ENCODE measurements at regions not wholly inside any gene's neighbourhood (a gene's known extent, or its start where the extent isn't known, plus 50 kb on each side); places are given as distances from the start of the nearest gene placed in this dataset.

GRCh38 chr5:175593794-175594193 is 64.1 kb upstream of the HRH2 start:
- dilution Hi-C loops (cut with HindIII; ENCODE audit: low sequenced_read_pairs, unreplicated experiment) (no loop called here), intact Hi-C loops (cut with micrococcal nuclease) (no loop called here), in situ Hi-C loops (cut with MboI; ENCODE audit: low sequenced_read_pairs) (no loop called here)
- H3K79me1 ChIP-seq (ENCODE audit: low read depth in 1 of 2, low read length in 2 of 2), result no peaks in the 10 kb centered on the region
- no peak overlapping the region for H2AK9ac ChIP-seq (replicated peaks; ENCODE audit: low read depth, low read length, poor library complexity)
- TF ChIP-seq CTCF (conservative IDR thresholded peaks at IDR 0.05; ENCODE audit: low read depth, low read length) (no peak), ELK1 (IDR thresholded peaks at IDR 0.05; ENCODE audit: borderline replicate concordance, low read depth, low read length) (no peak), CHD1 (IDR thresholded peaks at IDR 0.05; ENCODE audit: low read depth, low read length) (no peak), RAD21 (IDR thresholded peaks at IDR 0.05; ENCODE audit: low read length) (no peak), RFX5 (IDR thresholded peaks at IDR 0.05; ENCODE audit: low read depth, low read length) (no peak), NFE2L2 (IDR thresholded peaks at IDR 0.05; ENCODE audit: low read depth, low read length) (no peak)
- no peak for ATAC-seq (ENCODE audit: low read depth)
- H3K56ac ChIP-seq (ENCODE audit: extremely low read depth, insufficient read depth, low read length), result no peak overlapping the region
- H3K23ac ChIP-seq (ENCODE audit: low read depth, low read length), result no peak overlapping the region
- no peak overlapping the region for H2AK5ac ChIP-seq (ENCODE audit: low read depth, low read length)
- H2BK5ac ChIP-seq (ENCODE audit: low read depth, low read length, poor library complexity, severe bottlenecking), result no peak overlapping the region
- no peak overlapping the region for H3K4me3 ChIP-seq (ENCODE audit: insufficient read depth, low read depth, low read length)
- no peak overlapping the region for H3K27ac ChIP-seq (ENCODE audit: insufficient read depth, low read length)
- ChIA-PET CTCF (no interaction called here), POLR2A (ENCODE audit: unreplicated experiment) (no interaction called here)
- H2BK20ac ChIP-seq (ENCODE audit: low read depth, low read length), result no peak overlapping the region
- H3K27me3 ChIP-seq (ENCODE audit: control insufficient read depth, insufficient read depth, low read length), result no peaks in the 10 kb centered on the region
- no peak overlapping the region for H4K91ac ChIP-seq (ENCODE audit: insufficient read depth, low read depth, low read length)
- no peak overlapping the region for H3K18ac ChIP-seq (ENCODE audit: low read depth, low read length)
- no TSS peak for BruUV-seq (replicated peaks)
- DNase-seq, result no peak
- no peak overlapping the region for H3K14ac ChIP-seq (replicated peaks; ENCODE audit: low read depth, low read length)
- no peaks in the 10 kb centered on the region for H3K4me1 ChIP-seq (ENCODE audit: control insufficient read depth, insufficient read depth, low read length)
- no peak overlapping the region for H2BK120ac ChIP-seq (ENCODE audit: low read depth, low read length)
- no peak overlapping the region for H2AFZ ChIP-seq (replicated peaks; ENCODE audit: low read length, poor library complexity)
- H4K8ac ChIP-seq (ENCODE audit: low read depth in 2 of 2, low read length in 2 of 2), result no peak overlapping the region
- H3K9me3 ChIP-seq (ENCODE audit: control insufficient read depth, insufficient read depth, low read length), result peaks cover 23% of the 10 kb centered on the region
- H3K9me1 ChIP-seq (ENCODE audit: insufficient read depth, low read length), result no peaks in the 10 kb centered on the region
- H3K4me2 ChIP-seq (ENCODE audit: low read depth, low read length), result no peak overlapping the region
- H4K5ac ChIP-seq (ENCODE audit: low read depth, low read length), result no peak overlapping the region
- no peaks in the 10 kb centered on the region for H4K20me1 ChIP-seq (ENCODE audit: insufficient read depth, low read length)
- H3K4ac ChIP-seq (ENCODE audit: low read depth, low read length), result no peak overlapping the region
- H2BK15ac ChIP-seq (ENCODE audit: low read depth, low read length), result no peak overlapping the region
- no peak overlapping the region for H3K9ac ChIP-seq (ENCODE audit: low read depth, low read length)
- no peaks in the 10 kb centered on the region for H3K36me3 ChIP-seq (ENCODE audit: control insufficient read depth, insufficient read depth, low read length)

Data from IMR-90 (cell line).